ENCODE measurements at regions not wholly inside any gene's neighbourhood (a gene's known extent, or its start where the extent isn't known, plus 50 kb on each side); places are given as distances from the start of the nearest gene placed in this dataset.

DNA sequence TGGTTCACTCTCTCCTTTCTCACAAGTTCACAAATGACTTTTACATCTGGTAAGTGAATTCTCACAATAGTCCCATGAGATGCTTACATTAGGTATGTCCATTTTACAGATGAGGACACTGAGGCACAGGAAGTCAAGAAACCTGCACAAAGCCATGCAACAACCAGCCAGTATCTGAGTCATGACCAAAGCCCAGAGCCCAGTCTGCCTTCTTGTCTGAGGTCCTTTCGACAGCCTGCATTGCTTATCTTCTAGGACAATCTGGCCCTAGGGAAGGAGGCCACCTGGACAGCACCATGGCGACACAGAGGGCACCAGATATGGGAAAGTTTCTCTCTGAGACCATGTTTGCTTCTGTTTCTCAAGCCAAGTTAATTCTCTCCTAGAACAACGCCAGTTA is 197.1 kb downstream of the NSG2 start:
- H3K9ac ChIP-seq (ENCODE audit: insufficient read depth, low read length), result no peak overlapping the region
- H4K20me1 ChIP-seq (ENCODE audit: control insufficient read depth, extremely low read depth, insufficient read depth, low read length), result no peaks in the 10 kb centered on the region
- H3K4me3 ChIP-seq (replicated peaks in 1 of 4; ENCODE audit: control extremely low read depth in 1 of 4, insufficient read depth in 1 of 4, low read depth in 3 of 4, low read length in 4 of 4), result no peak overlapping the region
- no peak overlapping the region for H2AFZ ChIP-seq (ENCODE audit: low read length)
- no peak overlapping the region for H3K27ac ChIP-seq (ENCODE audit: insufficient read depth, low read length)
- H3K9me3 ChIP-seq (ENCODE audit: control insufficient read depth, insufficient read depth, low read depth, low read length), result no peaks in the 10 kb centered on the region
- H3K4me1 ChIP-seq (ENCODE audit: control insufficient read depth, extremely low read depth, insufficient read depth, low read length), result no peaks in the 10 kb centered on the region
- H3K4me2 ChIP-seq (ENCODE audit: extremely low read depth, insufficient read depth, low read length), result no peak overlapping the region
- no peaks in the 10 kb centered on the region for H3K27me3 ChIP-seq (ENCODE audit: control insufficient read depth, insufficient read depth, low read length)
- DNase-seq (ENCODE audit: low read depth in 2 of 2), result no peak
- no peaks in the 10 kb centered on the region for H3K79me2 ChIP-seq (ENCODE audit: control insufficient read depth, insufficient read depth, low read length)
- no peaks in the 10 kb centered on the region for H3K36me3 ChIP-seq (ENCODE audit: control insufficient read depth, insufficient read depth, low read length)
- TF ChIP-seq, protein P1, sequence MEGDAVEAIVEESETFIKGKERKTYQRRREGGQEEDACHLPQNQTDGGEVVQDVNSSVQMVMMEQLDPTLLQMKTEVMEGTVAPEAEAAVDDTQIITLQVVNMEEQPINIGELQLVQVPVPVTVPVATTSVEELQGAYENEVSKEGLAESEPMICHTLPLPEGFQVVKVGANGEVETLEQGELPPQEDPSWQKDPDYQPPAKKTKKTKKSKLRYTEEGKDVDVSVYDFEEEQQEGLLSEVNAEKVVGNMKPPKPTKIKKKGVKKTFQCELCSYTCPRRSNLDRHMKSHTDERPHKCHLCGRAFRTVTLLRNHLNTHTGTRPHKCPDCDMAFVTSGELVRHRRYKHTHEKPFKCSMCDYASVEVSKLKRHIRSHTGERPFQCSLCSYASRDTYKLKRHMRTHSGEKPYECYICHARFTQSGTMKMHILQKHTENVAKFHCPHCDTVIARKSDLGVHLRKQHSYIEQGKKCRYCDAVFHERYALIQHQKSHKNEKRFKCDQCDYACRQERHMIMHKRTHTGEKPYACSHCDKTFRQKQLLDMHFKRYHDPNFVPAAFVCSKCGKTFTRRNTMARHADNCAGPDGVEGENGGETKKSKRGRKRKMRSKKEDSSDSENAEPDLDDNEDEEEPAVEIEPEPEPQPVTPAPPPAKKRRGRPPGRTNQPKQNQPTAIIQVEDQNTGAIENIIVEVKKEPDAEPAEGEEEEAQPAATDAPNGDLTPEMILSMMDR (conservative IDR thresholded peaks at IDR 0.05 in 1 of 2, IDR thresholded peaks at IDR 0.05 in 1 of 2; ENCODE audit: low read depth in 1 of 2, low read length in 2 of 2), result no peak
- no peak for TF ChIP-seq EZH2 (IDR thresholded peaks at IDR 0.05; ENCODE audit: low read length, missing control alignments)

DNA sequence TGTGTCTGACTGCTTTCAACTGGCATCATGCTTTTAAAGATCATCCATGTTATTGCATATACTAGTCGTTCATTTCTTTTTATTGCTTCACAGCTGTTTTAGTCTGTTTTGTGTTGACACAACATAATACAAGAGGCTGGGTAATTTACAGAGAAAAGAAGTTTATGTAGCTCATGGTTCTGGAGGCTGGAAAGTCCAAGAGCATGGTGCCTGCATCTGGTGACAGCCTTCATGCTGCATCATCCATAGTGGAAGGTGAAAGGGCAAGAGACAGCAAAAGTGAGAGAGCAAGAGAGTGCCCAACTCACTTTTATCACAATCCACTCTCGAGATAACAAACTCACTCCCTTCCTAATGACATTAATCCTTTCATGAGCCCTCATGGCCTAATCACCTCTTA is 198.4 kb downstream of the NSG2 start:
- H3K9ac ChIP-seq (ENCODE audit: insufficient read depth, low read length), result no peak overlapping the region
- H3K4me3 ChIP-seq (replicated peaks in 1 of 4; ENCODE audit: control extremely low read depth in 1 of 4, insufficient read depth in 1 of 4, low read depth in 3 of 4, low read length in 4 of 4), result no peak overlapping the region
- no peaks in the 10 kb centered on the region for H3K36me3 ChIP-seq (ENCODE audit: control insufficient read depth, insufficient read depth, low read length)
- no peaks in the 10 kb centered on the region for H3K79me2 ChIP-seq (ENCODE audit: control insufficient read depth, insufficient read depth, low read length)
- no peaks in the 10 kb centered on the region for H3K4me1 ChIP-seq (ENCODE audit: control insufficient read depth, extremely low read depth, insufficient read depth, low read length)
- no peak overlapping the region for H3K4me2 ChIP-seq (ENCODE audit: extremely low read depth, insufficient read depth, low read length)
- no peaks in the 10 kb centered on the region for H3K9me3 ChIP-seq (ENCODE audit: control insufficient read depth, insufficient read depth, low read depth, low read length)
- H4K20me1 ChIP-seq (ENCODE audit: control insufficient read depth, extremely low read depth, insufficient read depth, low read length), result no peaks in the 10 kb centered on the region
- TF ChIP-seq, protein P1 (conservative IDR thresholded peaks at IDR 0.05 in 1 of 2, IDR thresholded peaks at IDR 0.05 in 1 of 2; ENCODE audit: low read depth in 1 of 2, low read length in 2 of 2), result no peak
- no peaks in the 10 kb centered on the region for H3K27me3 ChIP-seq (ENCODE audit: control insufficient read depth, insufficient read depth, low read length)
- H2AFZ ChIP-seq (ENCODE audit: low read length), result no peak overlapping the region
- H3K27ac ChIP-seq (ENCODE audit: insufficient read depth, low read length), result no peak overlapping the region
- no peak for DNase-seq (ENCODE audit: low read depth in 2 of 2)

DNA sequence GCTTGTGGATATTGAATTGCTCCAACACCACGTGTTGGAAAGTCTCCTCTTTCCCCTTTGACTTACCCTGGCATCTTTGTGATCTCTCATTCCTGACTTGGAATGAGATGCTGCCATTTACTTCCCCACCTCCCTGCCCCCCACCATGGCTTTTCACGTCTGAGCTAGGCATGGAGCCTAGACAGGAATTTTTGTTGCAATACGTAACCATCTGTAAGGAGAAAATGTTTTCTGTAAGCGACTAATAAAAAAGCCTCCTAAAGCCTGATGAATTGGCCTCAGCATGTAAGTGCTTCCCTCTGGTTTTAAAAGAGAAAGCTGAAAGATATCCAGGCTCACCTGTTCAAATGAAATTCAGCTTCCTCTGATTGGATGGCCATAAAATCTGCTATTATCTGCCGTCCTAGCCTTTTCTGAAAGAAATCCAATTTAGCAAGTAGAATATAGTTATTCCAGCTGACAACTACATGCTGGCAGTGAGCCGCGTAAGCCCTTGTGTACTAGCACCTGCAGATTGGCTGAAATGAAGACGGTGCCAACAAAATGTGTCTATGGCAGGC is 200.1 kb downstream of the NSG2 start:
- DNase-seq (ENCODE audit: low read depth in 2 of 2), result peak in 1 of 2 donors; percentile 76
- no peak for TF ChIP-seq EZH2 (IDR thresholded peaks at IDR 0.05; ENCODE audit: low read length, missing control alignments)
- TF ChIP-seq, protein P1 (conservative IDR thresholded peaks at IDR 0.05 in 1 of 2, IDR thresholded peaks at IDR 0.05 in 1 of 2; ENCODE audit: low read depth in 1 of 2, low read length in 2 of 2), result no peak
- Histone ChIP-seq H2AFZ (ENCODE audit: low read length) (no peak overlapping the region), H3K9me3 (ENCODE audit: control insufficient read depth, insufficient read depth, low read depth, low read length) (no peaks in the 10 kb centered on the region), H4K20me1 (ENCODE audit: control insufficient read depth, extremely low read depth, insufficient read depth, low read length) (no peaks in the 10 kb centered on the region), H3K36me3 (ENCODE audit: control insufficient read depth, insufficient read depth, low read length) (no peaks in the 10 kb centered on the region), H3K4me1 (ENCODE audit: control insufficient read depth, extremely low read depth, insufficient read depth, low read length) (no peaks in the 10 kb centered on the region), H3K79me2 (ENCODE audit: control insufficient read depth, insufficient read depth, low read length) (no peaks in the 10 kb centered on the region), H3K27me3 (ENCODE audit: control insufficient read depth, insufficient read depth, low read length) (no peaks in the 10 kb centered on the region), H3K4me2 (ENCODE audit: extremely low read depth, insufficient read depth, low read length) (no peak overlapping the region), H3K9ac (ENCODE audit: insufficient read depth, low read length) (no peak overlapping the region), H3K27ac (ENCODE audit: insufficient read depth, low read length) (no peak overlapping the region), H3K4me3 (replicated peaks in 1 of 4; ENCODE audit: control extremely low read depth in 1 of 4, insufficient read depth in 1 of 4, low read depth in 3 of 4, low read length in 4 of 4) (no peak overlapping the region)
